H9 (cell line): ENCODE measurements at regions not wholly inside any gene's neighbourhood (a gene's known extent, or its start where the extent isn't known, plus 50 kb on each side); places are given as distances from the start of the nearest gene placed in this dataset.

Experiments
- DNase-seq: peaks from one replicate; pipeline ENCODE4 v3.0.0-alpha.2; 2017
- H2AFZ ChIP-seq: one replicate; pipeline ENCODE4 v1.6.1; 2013; ENCODE audit warnings: mild to moderate bottlenecking, low read length, control low read depth, moderate library complexity
- H2AK5ac ChIP-seq: 2 replicates; pipeline ENCODE4 v1.6.1; 2013; ENCODE audit warnings: low read length, control low read depth, mixed read lengths; ENCODE audit not compliant: insufficient read length
- H2BK120ac ChIP-seq: one replicate; pipeline ENCODE4 v1.6.1; 2013; ENCODE audit warnings: low read depth, mild to moderate bottlenecking, low read length, control low read depth, inconsistent platforms; ENCODE audit not compliant: poor library complexity, severe bottlenecking
- H2BK12ac ChIP-seq: 2 replicates; pipeline ENCODE4 v1.6.1; 2013; ENCODE audit warnings: low read length, control low read depth, mixed read lengths, low read depth; ENCODE audit not compliant: insufficient read length
- H2BK15ac ChIP-seq: 2 replicates; pipeline ENCODE4 v1.6.1; 2013; ENCODE audit warnings: low read depth, low read length, control low read depth
- H2BK20ac ChIP-seq: one replicate; pipeline ENCODE4 v1.6.1; 2013; ENCODE audit warnings: low read depth, mild to moderate bottlenecking, low read length, control low read depth, inconsistent platforms; ENCODE audit not compliant: poor library complexity, severe bottlenecking
- H2BK5ac ChIP-seq: 2 replicates; pipeline ENCODE4 v1.6.1; 2013; ENCODE audit warnings: low read length, control low read depth, mixed read lengths; ENCODE audit not compliant: insufficient read length
- H3K14ac ChIP-seq: 2 replicates; pipeline ENCODE4 v1.6.1; 2013; ENCODE audit warnings: low read length, control low read depth; ENCODE audit not compliant: insufficient read depth
- H3K18ac ChIP-seq: 2 replicates; pipeline ENCODE4 v1.6.1; 2013; ENCODE audit warnings: low read depth, mild to moderate bottlenecking, mixed read lengths, low read length, control low read depth; ENCODE audit not compliant: insufficient read length
- H3K23ac ChIP-seq: 2 replicates; pipeline ENCODE4 v1.6.1; 2013; ENCODE audit warnings: low read length, control low read depth, mixed read lengths, low read depth; ENCODE audit not compliant: insufficient read length
- H3K23me2 ChIP-seq: 2 replicates; pipeline ENCODE4 v1.6.1; 2013; ENCODE audit warnings: low read depth, mild to moderate bottlenecking, mixed read lengths, low read length, control low read depth; ENCODE audit not compliant: insufficient read length, poor library complexity, severe bottlenecking
- H3K27ac ChIP-seq: 2 replicates; pipeline ENCODE4 v1.5.1; 2013; ENCODE audit warnings: low read length, control low read depth, mixed read lengths, low read depth; ENCODE audit not compliant: insufficient read length
- H3K27me3 ChIP-seq: 2 replicates; pipeline ENCODE4 v1.6.1; 2013; ENCODE audit warnings: low read length, control low read depth, inconsistent platforms; ENCODE audit not compliant: insufficient read depth
- H3K4ac ChIP-seq: 2 replicates; pipeline ENCODE4 v1.6.1; 2013; ENCODE audit warnings: low read depth, mild to moderate bottlenecking, control low read depth, inconsistent platforms, low read length, moderate library complexity
- H3K4me1 ChIP-seq: 2 replicates; pipeline ENCODE4 v1.6.1; 2013; ENCODE audit warnings: low read length, control low read depth, inconsistent platforms; ENCODE audit not compliant: insufficient read depth
- H3K4me2 ChIP-seq: 2 replicates; pipeline ENCODE4 v1.6.1; 2013; ENCODE audit warnings: low read length, control low read depth, mixed read lengths; ENCODE audit not compliant: insufficient read length, insufficient read depth
- H3K56ac ChIP-seq: 2 replicates; pipeline ENCODE4 v1.6.1; 2013; ENCODE audit warnings: low read depth, mild to moderate bottlenecking, mixed read lengths, low read length, control low read depth; ENCODE audit not compliant: insufficient read length
- H3K79me1 ChIP-seq: 2 replicates; pipeline ENCODE4 v1.6.1; 2013; ENCODE audit warnings: low read depth, mild to moderate bottlenecking, moderate library complexity, low read length, control low read depth, inconsistent platforms; ENCODE audit not compliant: insufficient read depth, poor library complexity, severe bottlenecking
- H3K79me2 ChIP-seq: 2 replicates; pipeline ENCODE4 v1.6.1; 2013; ENCODE audit warnings: low read length, control low read depth, inconsistent platforms; ENCODE audit not compliant: insufficient read depth
- H3K9ac ChIP-seq: 2 replicates; pipeline ENCODE4 v1.6.1; 2013; ENCODE audit warnings: low read length, control low read depth, mixed read lengths; ENCODE audit not compliant: insufficient read length; ENCODE audit errors: extremely low read depth
- H3K9me3 ChIP-seq: one replicate; pipeline ENCODE4 v1.6.1; 2013; ENCODE audit warnings: low read depth, low read length, inconsistent platforms; ENCODE audit not compliant: control insufficient read depth
- H3T11ph ChIP-seq: one replicate; pipeline ENCODE4 v1.6.1; 2013; ENCODE audit warnings: mild to moderate bottlenecking, low read length, control low read depth, inconsistent platforms
- H4K20me1 ChIP-seq: one replicate; pipeline ENCODE4 v1.6.1; 2013; ENCODE audit not compliant: control insufficient read depth, insufficient read length, insufficient read depth
- H4K5ac ChIP-seq: 2 replicates; pipeline ENCODE4 v1.6.1; 2013; ENCODE audit warnings: low read depth, mild to moderate bottlenecking, mixed read lengths, low read length, control low read depth; ENCODE audit not compliant: insufficient read length
- H4K8ac ChIP-seq: replicated peaks from 2 replicates; pipeline ENCODE4 v1.6.1; 2013; ENCODE audit warnings: low read length, control low read depth, mixed read lengths, low read depth; ENCODE audit not compliant: insufficient read length
- H4K91ac ChIP-seq: 2 replicates; pipeline ENCODE4 v1.6.1; 2013; ENCODE audit warnings: low read depth, mild to moderate bottlenecking, moderate library complexity, mixed read lengths, low read length, control low read depth; ENCODE audit not compliant: insufficient read length
- H3K27ac Mint-ChIP-seq, 3 experiments: 2 replicates in 2 of 3; 3 replicates in 1 of 3; pipeline ENCODE4 v1.8.0; 2020 to 2021; ENCODE audit warnings: mixed read lengths in 3 of 3, mild to moderate bottlenecking in 1 of 3, moderate library complexity in 1 of 3
- H3K27me3 Mint-ChIP-seq: 2 replicates; pipeline ENCODE4 v1.8.0; 2021; ENCODE audit warnings: low read depth, mild to moderate bottlenecking, moderate library complexity, mixed read lengths
- H3K36me3 Mint-ChIP-seq, 3 experiments: 2 replicates in 2 of 3; 3 replicates in 1 of 3; pipeline ENCODE4 v1.8.0; 2020 to 2021; ENCODE audit warnings: low read depth in 3 of 3, mixed read lengths in 3 of 3; ENCODE audit not compliant: insufficient read depth in 1 of 3
- H3K4me1 Mint-ChIP-seq, 2 experiments: 2 replicates each; pipeline ENCODE4 v1.8.0; 2020; ENCODE audit warnings: mixed read lengths in 2 of 2
- H3K4me3 Mint-ChIP-seq, 2 experiments: 2 replicates in 1 of 2; 3 replicates in 1 of 2; pipeline ENCODE4 v1.8.0; 2020 to 2021; ENCODE audit warnings: mild to moderate bottlenecking in 2 of 2, mixed read lengths in 2 of 2, moderate library complexity in 1 of 2
- H3K9me3 Mint-ChIP-seq, 2 experiments: 2 replicates in 1 of 2; 3 replicates in 1 of 2; pipeline ENCODE4 v1.8.0; 2020; ENCODE audit warnings: mild to moderate bottlenecking in 2 of 2, mixed read lengths in 2 of 2, moderate library complexity in 1 of 2
- WGBS: extraction: QIAGEN DNeasy Blood & Tissue Kit; methylation state at CpG from one replicate; pipeline ENCODE4 v1.1.7; 2013; ENCODE audit warnings: missing lambda C conversion rate, low lambda C conversion rate, mixed read lengths; ENCODE audit not compliant: insufficient read length; ENCODE audit errors: extremely low coverage; 5-methylcytosine and 5-hydroxymethylcytosine counted together
- TF ChIP-seq, protein P1 (sequence below): fragments of 200-600 bp; sonication (generic); conservative IDR thresholded peaks from 3 replicates; pipeline ENCODE4 v1.8.0; 2021; ENCODE audit warnings: antibody characterized with exemption, mild to moderate bottlenecking

DNA sequence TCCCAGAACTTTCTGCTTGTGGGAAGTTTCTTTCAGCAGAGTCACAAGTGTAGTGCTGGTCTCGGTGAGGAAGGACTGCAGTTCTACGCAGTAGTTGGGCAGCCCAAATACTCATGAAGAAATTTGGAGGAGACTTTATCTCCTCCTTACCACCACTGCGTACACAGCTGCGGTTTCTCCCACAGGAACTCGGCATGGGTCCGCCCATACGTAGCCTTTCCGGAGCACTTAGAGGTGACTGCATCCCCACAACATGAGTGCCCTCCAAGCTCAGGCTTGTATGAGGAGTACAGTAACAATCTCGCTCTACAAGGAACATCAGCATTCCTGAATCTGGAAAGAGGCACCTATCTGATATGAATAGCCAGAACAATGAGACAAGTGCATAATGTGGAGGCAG, 549.2 kb upstream of the SEMA3D start:
- DNase-seq, result no peak
- H3K18ac ChIP-seq, result no peak overlapping the region
- no peak overlapping the region for H4K5ac ChIP-seq
- H2BK120ac ChIP-seq, result no peak overlapping the region
- no peaks in the 10 kb centered on the region for H4K20me1 ChIP-seq
- TF ChIP-seq, protein P1, sequence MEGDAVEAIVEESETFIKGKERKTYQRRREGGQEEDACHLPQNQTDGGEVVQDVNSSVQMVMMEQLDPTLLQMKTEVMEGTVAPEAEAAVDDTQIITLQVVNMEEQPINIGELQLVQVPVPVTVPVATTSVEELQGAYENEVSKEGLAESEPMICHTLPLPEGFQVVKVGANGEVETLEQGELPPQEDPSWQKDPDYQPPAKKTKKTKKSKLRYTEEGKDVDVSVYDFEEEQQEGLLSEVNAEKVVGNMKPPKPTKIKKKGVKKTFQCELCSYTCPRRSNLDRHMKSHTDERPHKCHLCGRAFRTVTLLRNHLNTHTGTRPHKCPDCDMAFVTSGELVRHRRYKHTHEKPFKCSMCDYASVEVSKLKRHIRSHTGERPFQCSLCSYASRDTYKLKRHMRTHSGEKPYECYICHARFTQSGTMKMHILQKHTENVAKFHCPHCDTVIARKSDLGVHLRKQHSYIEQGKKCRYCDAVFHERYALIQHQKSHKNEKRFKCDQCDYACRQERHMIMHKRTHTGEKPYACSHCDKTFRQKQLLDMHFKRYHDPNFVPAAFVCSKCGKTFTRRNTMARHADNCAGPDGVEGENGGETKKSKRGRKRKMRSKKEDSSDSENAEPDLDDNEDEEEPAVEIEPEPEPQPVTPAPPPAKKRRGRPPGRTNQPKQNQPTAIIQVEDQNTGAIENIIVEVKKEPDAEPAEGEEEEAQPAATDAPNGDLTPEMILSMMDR, result no peak
- no peak overlapping the region for H3K56ac ChIP-seq
- WGBS, result no CpG with 5 or more reads among the region's 9 CpGs
- no peak overlapping the region for H3K27ac ChIP-seq
- Mint-ChIP-seq H3K27ac (no peak overlapping the region; a peak in 1 of 7 replicates), H3K4me1 (no peaks in the 10 kb centered on the region), H3K27me3 (no peaks in the 10 kb centered on the region), H3K36me3 (peaks cover 7 to 16% (median 12%) of the 10 kb centered on the region in 3 experiments; a peak in 6 of 7 replicates), H3K9me3 (peaks cover 12 to 17% of the 10 kb centered on the region in 2 experiments), H3K4me3 (no peak overlapping the region)
- no peak overlapping the region for H3K9ac ChIP-seq
- no peak overlapping the region for H3K14ac ChIP-seq
- no peak overlapping the region for H2AFZ ChIP-seq
- H3K27me3 ChIP-seq, result no peaks in the 10 kb centered on the region
- H3K79me2 ChIP-seq, result no peaks in the 10 kb centered on the region
- no peak overlapping the region for H2BK20ac ChIP-seq
- no peak overlapping the region for H3K23ac ChIP-seq
- no peak overlapping the region for H3K4ac ChIP-seq
- H4K91ac ChIP-seq, result no peak overlapping the region
- H3K23me2 ChIP-seq, result no peaks in the 10 kb centered on the region
- H4K8ac ChIP-seq, result no peak overlapping the region
- no peak overlapping the region for H3K4me2 ChIP-seq
- no peak overlapping the region for H2BK5ac ChIP-seq
- no peaks in the 10 kb centered on the region for H3K79me1 ChIP-seq
- H3K4me1 ChIP-seq, result no peaks in the 10 kb centered on the region
- no peaks in the 10 kb centered on the region for H3K9me3 ChIP-seq
- H2BK12ac ChIP-seq, result no peak overlapping the region
- H2BK15ac ChIP-seq, result no peak overlapping the region
- H2AK5ac ChIP-seq, result no peak overlapping the region
- no peak overlapping the region for H3T11ph ChIP-seq
